HG02571 (cell line): ENCODE measurements at regions not wholly inside any gene's neighbourhood (a gene's known extent, or its start where the extent isn't known, plus 50 kb on each side); places are given as distances from the start of the nearest gene placed in this dataset.
A peak's percentile ranks its signal among the peaks of the same experiment; 100 is the strongest.

ENCODE experiments used
- ATAC-seq: cut with Tn5 transposase; IDR thresholded peaks from one replicate; pipeline ENCODE4 v1.9.1; 2021; ENCODE audit warnings: mild to moderate bottlenecking, moderate library complexity; ENCODE audit not compliant: unreplicated experiment

GRCh38 chr16:80055831-80056230, 455.3 kb upstream of the MAF start:
- ATAC-seq = no peak

- no peak for ATAC-seq
These were observed 454.1 kb upstream of the MAF start for GRCh38 chr16:80054647-80055046.

- ATAC-seq = no peak
These were observed 450.5 kb upstream of the MAF start for GRCh38 chr16:80051040-80051439.

GRCh38 chr16:80048250-80048649, 447.7 kb upstream of the MAF start:
- no peak for ATAC-seq

- ATAC-seq = no peak
These were observed 447.3 kb upstream of the MAF start for GRCh38 chr16:80047842-80048241.

GRCh38 chr16:80046848-80047247, 446.3 kb upstream of the MAF start:
- no peak for ATAC-seq

GRCh38 chr16:80046261-80046660, 445.7 kb upstream of the MAF start:
- no peak for ATAC-seq

GRCh38 chr16:80045861-80046260, 445.3 kb upstream of the MAF start:
- no peak for ATAC-seq

- no peak for ATAC-seq
These were observed 440.9 kb upstream of the MAF start for GRCh38 chr16:80041410-80041809.

GRCh38 chr16:80040814-80041213, 440.3 kb upstream of the MAF start:
- no peak for ATAC-seq

GRCh38 chr16:80040413-80040812, 439.9 kb upstream of the MAF start:
- no peak for ATAC-seq

- ATAC-seq = no peak
These were observed 439.2 kb upstream of the MAF start for GRCh38 chr16:80039777-80040176.

GRCh38 chr16:80038566-80038965, 438.0 kb upstream of the MAF start:
- ATAC-seq = no peak

- ATAC-seq = no peak
These were observed 434.6 kb upstream of the MAF start for GRCh38 chr16:80034948-80035663.

- ATAC-seq = no peak
These were observed 433.9 kb upstream of the MAF start for GRCh38 chr16:80034469-80034826.

GRCh38 chr16:80033783-80034468, 433.4 kb upstream of the MAF start:
- ATAC-seq = no peak

GRCh38 chr16:80029761-80030481, 429.4 kb upstream of the MAF start:
- ATAC-seq = no peak

- no peak for ATAC-seq
These were observed 428.8 kb upstream of the MAF start for GRCh38 chr16:80029381-80029630.

GRCh38 chr16:80028581-80029380, 428.2 kb upstream of the MAF start:
- no peak for ATAC-seq

GRCh38 chr16:80027007-80027965, 426.7 kb upstream of the MAF start:
- peak; percentile 67 for ATAC-seq
